A549 (cell line): ENCODE measurements at regions not wholly inside any gene's neighbourhood (a gene's known extent, or its start where the extent isn't known, plus 50 kb on each side); places are given as distances from the start of the nearest gene placed in this dataset.

Experiments
- ATAC-seq, 2 experiments: fragments of 200-7000 bp in 1 of 2; fragments of >200 bp in 1 of 2; cut with Nextera tagmentation in 1 of 2; cut with Tn5 transposase in 1 of 2; 3 replicates each; pipeline versions ENCODE4 v1.8.0 to v1.9.1; 2018 to 2020; ENCODE audit warnings: mild to moderate bottlenecking in 1 of 2, moderate library complexity in 1 of 2
- CTCF ChIA-PET: fragments of 300-600 bp; sonication (Branson Sonifier 250); formaldehyde crosslinking; extraction: SDS; loops from one replicate; lab custom pipeline; 2021; ENCODE audit warnings: antibody characterized with exemption, inconsistent platforms; lab: Yijun Ruan, JAX
- POLR2A ChIA-PET: fragments of 350-600 bp; formaldehyde crosslinking; extraction: SDS; loops from one replicate; lab custom pipeline; 2021; ENCODE audit warnings: antibody characterized with exemption, inconsistent platforms; lab: Yijun Ruan, JAX
- DNase-seq, 2 experiments: peaks; one replicate each; pipeline versions ENCODE4 v3.0.0 to v3.0.0-alpha.2; 2011 to 2016; ENCODE audit warnings: low read depth in 1 of 2, low spot score in 1 of 2
- FAIRE-seq: peaks from 2 replicates; lab custom pipeline; 2011; peaks lifted over from hg19 to GRCh38; lab: Jason Lieb, UNC
- H3K27ac ChIP-seq, 2 experiments: fragments of >200 bp; sonication (Bioruptor Twin); formaldehyde crosslinking; 3 replicates each; pipeline ENCODE4 v1.5.1; 2016 to 2017
- H3K4me1 ChIP-seq: fragments of >200 bp; sonication (Bioruptor Twin); formaldehyde crosslinking; 3 replicates; pipeline ENCODE4 v1.6.1; 2016
- H3K4me2 ChIP-seq: fragments of >200 bp; sonication (Bioruptor Twin); formaldehyde crosslinking; 3 replicates; pipeline ENCODE4 v1.6.1; 2016
- H3K4me3 ChIP-seq: fragments of >200 bp; sonication (Bioruptor Twin); formaldehyde crosslinking; 3 replicates; pipeline ENCODE4 v1.5.1; 2016
- H3K9me3 ChIP-seq: fragments of >200 bp; sonication (Bioruptor Twin); formaldehyde crosslinking; 3 replicates; pipeline ENCODE4 v1.6.1; 2016
- BCL3 ChIP-seq: fragments of >200 bp; sonication (Bioruptor Twin); formaldehyde crosslinking; IDR thresholded peaks from 3 replicates; pipeline ENCODE4 v1.6.1; 2016
- BHLHE40 ChIP-seq: IDR thresholded peaks from 2 replicates; pipeline ENCODE4 v1.6.1; 2012; ENCODE audit warnings: low read depth, low read length, inconsistent platforms
- CBX2 ChIP-seq: fragments of 200-600 bp; sonication (generic); IDR thresholded peaks from 2 replicates; pipeline ENCODE4 v1.6.1; 2016; ENCODE audit warnings: low read depth, mild to moderate bottlenecking, borderline replicate concordance
- CBX8 ChIP-seq: fragments of 200-600 bp; sonication (generic); IDR thresholded peaks from 2 replicates; pipeline ENCODE4 v1.6.1; 2016
- CEBPB ChIP-seq, 2 experiments: fragments of >200 bp in 1 of 2; sonication (Bioruptor Twin) in 1 of 2; formaldehyde crosslinking in 1 of 2; IDR thresholded peaks; 2 replicates each; pipeline ENCODE4 v1.6.1; 2012 to 2016
- ELK1 ChIP-seq: fragments of 150-350 bp; IDR thresholded peaks from 2 replicates; pipeline ENCODE4 v1.6.1; 2014; ENCODE audit warnings: low read depth, mild to moderate bottlenecking, low read length
- FOSB ChIP-seq: fragments of 250-450 bp; sonication (Bioruptor Pico); IDR thresholded peaks from 2 replicates; pipeline ENCODE4 v1.5.0; 2020; ENCODE audit warnings: mild to moderate bottlenecking, moderate library complexity
- HDAC2 ChIP-seq: fragments of 200-600 bp; sonication (generic); IDR thresholded peaks from 2 replicates; pipeline ENCODE4 v1.6.1; 2016
- HEYL ChIP-seq: fragments of 250-450 bp; sonication (Bioruptor Pico); IDR thresholded peaks from 2 replicates; pipeline ENCODE4 v1.8.0; 2021; ENCODE audit warnings: mild to moderate bottlenecking, moderate library complexity
- HMGXB4 ChIP-seq: fragments of 250-450 bp; sonication (Bioruptor Pico); IDR thresholded peaks from 2 replicates; pipeline ENCODE4 v1.5.0; 2021; ENCODE audit warnings: mild to moderate bottlenecking, moderate library complexity, borderline replicate concordance
- HOXA7 ChIP-seq: fragments of 250-450 bp; sonication (Bioruptor Pico); IDR thresholded peaks from 2 replicates; pipeline ENCODE4 v1.5.0; 2020; ENCODE audit warnings: mild to moderate bottlenecking, moderate library complexity
- HOXB5 ChIP-seq: fragments of 250-450 bp; sonication (Bioruptor Pico); IDR thresholded peaks from 2 replicates; pipeline ENCODE4 v1.5.0; 2020; ENCODE audit warnings: mild to moderate bottlenecking, moderate library complexity
- JUN ChIP-seq, 2 experiments: fragments of >200 bp; sonication (Bioruptor Twin); formaldehyde crosslinking; IDR thresholded peaks; 2 replicates in 1 of 2; 3 replicates in 1 of 2; pipeline ENCODE4 v1.6.1; 2016 to 2017
- MAFK ChIP-seq: fragments of 450-650 bp; IDR thresholded peaks from 2 replicates; pipeline ENCODE4 v1.6.1; 2014; ENCODE audit not compliant: partially characterized antibody
- MAX ChIP-seq: IDR thresholded peaks from 2 replicates; pipeline ENCODE4 v1.6.1; 2012
- MYC ChIP-seq: IDR thresholded peaks from 2 replicates; pipeline ENCODE4 v1.6.1; 2012; ENCODE audit warnings: mild to moderate bottlenecking, inconsistent platforms, low read length, improper control_type of control experiment, borderline replicate concordance
- NPAS2 ChIP-seq: fragments of 250-450 bp; sonication (Bioruptor Pico); IDR thresholded peaks from 2 replicates; pipeline ENCODE4 v1.8.0; 2022; ENCODE audit warnings: mild to moderate bottlenecking, moderate library complexity, borderline replicate concordance
- NR3C1 ChIP-seq: fragments of >200 bp; sonication (Bioruptor Twin); formaldehyde crosslinking; IDR thresholded peaks from 3 replicates; pipeline ENCODE4 v1.6.1; 2017
- PBX3 ChIP-seq: IDR thresholded peaks from 2 replicates; pipeline ENCODE4 v1.6.1; 2012
- PHF8 ChIP-seq: fragments of 200-600 bp; sonication (generic); IDR thresholded peaks from 2 replicates; pipeline ENCODE4 v1.6.1; 2016; ENCODE audit warnings: low read depth, mild to moderate bottlenecking, antibody characterized with exemption, moderate library complexity, borderline replicate concordance
- RAD21 ChIP-seq, 2 experiments: fragments of >200 bp in 1 of 2; sonication (Bioruptor Twin) in 1 of 2; formaldehyde crosslinking in 1 of 2; IDR thresholded peaks in 1 of 2; conservative IDR thresholded peaks in 1 of 2; 2 replicates in 1 of 2; 3 replicates in 1 of 2; pipeline ENCODE4 v1.6.1; 2012 to 2018; ENCODE audit warnings: inconsistent platforms in 1 of 2
- RFX5 ChIP-seq: fragments of 450-650 bp; IDR thresholded peaks from 2 replicates; pipeline ENCODE4 v1.7.1; 2014; ENCODE audit warnings: antibody characterized with exemption, mild to moderate bottlenecking, moderate library complexity
- SMC3 ChIP-seq: fragments of >200 bp; sonication (Bioruptor Twin); formaldehyde crosslinking; IDR thresholded peaks from 3 replicates; pipeline ENCODE4 v1.6.1; 2018; ENCODE audit warnings: inconsistent platforms
- USF2 ChIP-seq: fragments of 450-650 bp; IDR thresholded peaks from 2 replicates; pipeline ENCODE4 v1.6.1; 2014; ENCODE audit warnings: antibody characterized with exemption
- ZC3H11A ChIP-seq: fragments of 450-650 bp; IDR thresholded peaks from 2 replicates; pipeline ENCODE4 v1.6.1; 2014; ENCODE audit warnings: antibody characterized with exemption, mild to moderate bottlenecking
- ZNF302 ChIP-seq: fragments of 250-450 bp; sonication (Bioruptor Pico); IDR thresholded peaks from 2 replicates; pipeline ENCODE4 v1.9.0; 2021; ENCODE audit warnings: inconsistent platforms, mild to moderate bottlenecking, moderate library complexity
- WGBS: methylation state at CpG from one replicate; pipeline ENCODE4 v1.1.6; 2017; ENCODE audit errors: missing lambda C conversion rate; 5-methylcytosine and 5-hydroxymethylcytosine counted together

- DNase-seq (no peak), FAIRE-seq (no peak), ATAC-seq (no peak)
- no peak overlapping the region for H3K27ac ChIP-seq
- TF ChIP-seq ELK1 (no peak), BCL3 (no peak), SMC3 (no peak), CBX8 (no peak), FOSB (CRISPR knock-in tag) (no peak), MAFK (no peak), ZNF302 (no peak), HMGXB4 (CRISPR knock-in tag) (no peak), MYC (no peak), HDAC2 (no peak), RFX5 (no peak), CBX2 (no peak), RAD21 (conservative IDR thresholded peaks at IDR 0.05 in 1 of 2, IDR thresholded peaks at IDR 0.05 in 1 of 2) (no peak)
- H3K4me1 ChIP-seq, result no peaks in the 10 kb centered on the region
- no peaks in the 10 kb centered on the region for H3K9me3 ChIP-seq
- POLR2A ChIA-PET, result no interaction called here
- no peak overlapping the region for H3K4me2 ChIP-seq
- CTCF ChIA-PET, result interaction anchor here (0.6 to 1.6 kb wide), 2 partner anchors 9 to 16 kb away, joined by 3 to 7 read pairs; no protein-coding TSS in a partner anchor
- 20% methylated on average over 3 of the region's 3 CpGs for WGBS
- no peak overlapping the region for H3K4me3 ChIP-seq
Observed at GRCh38 chrX:110428144-110428543, 69.5 kb downstream of the RTL9 start.

- ChIA-PET POLR2A (no interaction called here), CTCF (interaction anchor here (1.2 kb wide), 1 partner anchor 12 kb away, joined by 3 read pairs; no protein-coding TSS in a partner anchor)
- no peaks in the 10 kb centered on the region for H3K9me3 ChIP-seq
- peak; percentile 88 for FAIRE-seq
- no peak for ATAC-seq
- DNase-seq, result no peak
- no peak overlapping the region for H3K4me3 ChIP-seq
- WGBS, result 56% methylated on average over 1 of the region's 1 CpG
- no peak overlapping the region for H3K27ac ChIP-seq
- H3K4me2 ChIP-seq, result no peak overlapping the region
- H3K4me1 ChIP-seq, result no peaks in the 10 kb centered on the region
- TF ChIP-seq BHLHE40, result no peak
- no peak for TF ChIP-seq ELK1
- TF ChIP-seq MAX, result no peak
- no peak for TF ChIP-seq HOXA7 (CRISPR knock-in tag)
- no peak for TF ChIP-seq JUN (IDR thresholded peaks at IDR 0.05)
- TF ChIP-seq ZC3H11A, result no peak
- no peak for TF ChIP-seq USF2
- no peak for TF ChIP-seq CEBPB (IDR thresholded peaks at IDR 0.05)
- no peak for TF ChIP-seq PHF8
- no peak for TF ChIP-seq ZNF302
- no peak for TF ChIP-seq NPAS2 (CRISPR knock-in tag)
- TF ChIP-seq HEYL, result no peak
- TF ChIP-seq MYC, result no peak
- no peak for TF ChIP-seq FOSB (CRISPR knock-in tag)
- TF ChIP-seq HOXB5, result no peak
- TF ChIP-seq NR3C1, result no peak
- TF ChIP-seq PBX3, result no peak
- TF ChIP-seq CBX2, result no peak
Observed at GRCh38 chrX:110430293-110431076, 71.8 kb downstream of the RTL9 start.
